Loucy (cell line): ENCODE measurements at regions not wholly inside any gene's neighbourhood (a gene's known extent, or its start where the extent isn't known, plus 50 kb on each side); places are given as distances from the start of the nearest gene placed in this dataset.

Source experiments
- CTCF ChIP-seq: fragments of 200-600 bp; sonication (generic); conservative IDR thresholded peaks from 2 replicates; pipeline ENCODE4 v1.5.1; 2014; ENCODE audit warnings: mild to moderate bottlenecking, antibody characterized with exemption, low read length
- EZH2phosphoT487 ChIP-seq: fragments of 200-600 bp; IDR thresholded peaks from 2 replicates; pipeline ENCODE4 v1.6.1; 2018; ENCODE audit warnings: antibody characterized with exemption, mild to moderate bottlenecking, moderate library complexity, borderline replicate concordance

- no peak for TF ChIP-seq EZH2phosphoT487
- TF ChIP-seq CTCF = no peak
Measured at GRCh38 chr9:6078382-6079105, 63.1 kb upstream of the RANBP6 start.
